ENCODE measurements at regions not wholly inside any gene's neighbourhood (a gene's known extent, or its start where the extent isn't known, plus 50 kb on each side); places are given as distances from the start of the nearest gene placed in this dataset.

DNA sequence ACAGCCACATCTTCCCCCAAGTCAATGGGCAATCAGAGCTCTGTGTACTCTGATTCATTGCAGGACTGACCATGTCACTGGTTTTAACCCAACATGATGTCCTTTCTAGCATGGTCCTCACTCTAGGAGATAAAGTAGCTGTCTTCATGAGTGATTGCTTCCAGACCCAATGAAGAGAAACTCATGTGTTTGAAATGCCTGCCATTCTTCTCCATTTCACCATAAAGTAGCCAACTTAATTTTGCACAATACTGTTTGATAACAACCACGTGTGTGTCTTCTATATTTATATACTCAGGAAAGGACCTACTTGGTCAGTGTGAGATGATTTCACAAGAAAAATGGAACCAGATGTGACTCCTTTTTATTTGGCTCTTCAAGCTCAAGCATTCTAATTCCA is 172.5 kb downstream of the AXIN2 start:
- Histone ChIP-seq H3K4me3 (no peak overlapping the region), H3K27me3 (ENCODE audit: insufficient read depth) (no peaks in the 10 kb centered on the region), H3K36me3 (ENCODE audit: insufficient read depth) (no peaks in the 10 kb centered on the region), H2AFZ (no peak overlapping the region), H3F3A (replicated peaks; ENCODE audit: low read depth) (no peaks in the 10 kb centered on the region), H3K27ac (ENCODE audit: low read depth) (no peak overlapping the region), H3K79me2 (replicated peaks; ENCODE audit: insufficient read depth) (no peaks in the 10 kb centered on the region), H3K4me1 (ENCODE audit: insufficient read depth) (no peaks in the 10 kb centered on the region), H3K9me2 (ENCODE audit: insufficient read depth) (peaks cover 6% of the 10 kb centered on the region; the same call in 1 of the 2 replicates), H4K20me1 (replicated peaks; ENCODE audit: insufficient read depth) (no peaks in the 10 kb centered on the region), H3K4me2 (no peak overlapping the region)
- Mint-ChIP-seq H3K4me3 (no peak overlapping the region), H3K4me1 (no peaks in the 10 kb centered on the region), H3K27ac (no peak overlapping the region), H3K9me3 (peaks cover 4% of the 10 kb centered on the region; the same call in 2 of the 3 replicates), H3K27me3 (ENCODE audit: insufficient read depth, low read depth, poor library complexity) (peaks cover 2% of the 10 kb centered on the region), H3K36me3 (ENCODE audit: low read depth) (no peaks in the 10 kb centered on the region)
- DNase-seq (ENCODE audit: low spot score) (no peak), ATAC-seq (no peak)
- TF ChIP-seq ZNF114 (CRISPR knock-in tag; IDR thresholded peaks at IDR 0.05) (no peak), ZNF331 (CRISPR knock-in tag; IDR thresholded peaks at IDR 0.05; ENCODE audit: low read depth) (no peak), JUNB (IDR thresholded peaks at IDR 0.05; ENCODE audit: unreplicated experiment) (no peak), EZH2phosphoT487 (IDR thresholded peaks at IDR 0.05; ENCODE audit: unreplicated experiment) (no peak), NANOG (IDR thresholded peaks at IDR 0.05; ENCODE audit: borderline replicate concordance) (no peak), EZH2 (IDR thresholded peaks at IDR 0.05; ENCODE audit: low read depth, unreplicated experiment) (no peak), POLR2AphosphoS5 (IDR thresholded peaks at IDR 0.05; ENCODE audit: low read depth) (no peak), CREB1 (CRISPR knock-in tag; IDR thresholded peaks at IDR 0.05; ENCODE audit: low read depth) (no peak), STAT1 (IDR thresholded peaks at IDR 0.05; ENCODE audit: unreplicated experiment) (no peak)
- TF ChIP-seq, protein P1, sequence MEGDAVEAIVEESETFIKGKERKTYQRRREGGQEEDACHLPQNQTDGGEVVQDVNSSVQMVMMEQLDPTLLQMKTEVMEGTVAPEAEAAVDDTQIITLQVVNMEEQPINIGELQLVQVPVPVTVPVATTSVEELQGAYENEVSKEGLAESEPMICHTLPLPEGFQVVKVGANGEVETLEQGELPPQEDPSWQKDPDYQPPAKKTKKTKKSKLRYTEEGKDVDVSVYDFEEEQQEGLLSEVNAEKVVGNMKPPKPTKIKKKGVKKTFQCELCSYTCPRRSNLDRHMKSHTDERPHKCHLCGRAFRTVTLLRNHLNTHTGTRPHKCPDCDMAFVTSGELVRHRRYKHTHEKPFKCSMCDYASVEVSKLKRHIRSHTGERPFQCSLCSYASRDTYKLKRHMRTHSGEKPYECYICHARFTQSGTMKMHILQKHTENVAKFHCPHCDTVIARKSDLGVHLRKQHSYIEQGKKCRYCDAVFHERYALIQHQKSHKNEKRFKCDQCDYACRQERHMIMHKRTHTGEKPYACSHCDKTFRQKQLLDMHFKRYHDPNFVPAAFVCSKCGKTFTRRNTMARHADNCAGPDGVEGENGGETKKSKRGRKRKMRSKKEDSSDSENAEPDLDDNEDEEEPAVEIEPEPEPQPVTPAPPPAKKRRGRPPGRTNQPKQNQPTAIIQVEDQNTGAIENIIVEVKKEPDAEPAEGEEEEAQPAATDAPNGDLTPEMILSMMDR (conservative IDR thresholded peaks at IDR 0.05; ENCODE audit: low read depth in 2 of 2): no peak
- TF ChIP-seq, protein P2, sequence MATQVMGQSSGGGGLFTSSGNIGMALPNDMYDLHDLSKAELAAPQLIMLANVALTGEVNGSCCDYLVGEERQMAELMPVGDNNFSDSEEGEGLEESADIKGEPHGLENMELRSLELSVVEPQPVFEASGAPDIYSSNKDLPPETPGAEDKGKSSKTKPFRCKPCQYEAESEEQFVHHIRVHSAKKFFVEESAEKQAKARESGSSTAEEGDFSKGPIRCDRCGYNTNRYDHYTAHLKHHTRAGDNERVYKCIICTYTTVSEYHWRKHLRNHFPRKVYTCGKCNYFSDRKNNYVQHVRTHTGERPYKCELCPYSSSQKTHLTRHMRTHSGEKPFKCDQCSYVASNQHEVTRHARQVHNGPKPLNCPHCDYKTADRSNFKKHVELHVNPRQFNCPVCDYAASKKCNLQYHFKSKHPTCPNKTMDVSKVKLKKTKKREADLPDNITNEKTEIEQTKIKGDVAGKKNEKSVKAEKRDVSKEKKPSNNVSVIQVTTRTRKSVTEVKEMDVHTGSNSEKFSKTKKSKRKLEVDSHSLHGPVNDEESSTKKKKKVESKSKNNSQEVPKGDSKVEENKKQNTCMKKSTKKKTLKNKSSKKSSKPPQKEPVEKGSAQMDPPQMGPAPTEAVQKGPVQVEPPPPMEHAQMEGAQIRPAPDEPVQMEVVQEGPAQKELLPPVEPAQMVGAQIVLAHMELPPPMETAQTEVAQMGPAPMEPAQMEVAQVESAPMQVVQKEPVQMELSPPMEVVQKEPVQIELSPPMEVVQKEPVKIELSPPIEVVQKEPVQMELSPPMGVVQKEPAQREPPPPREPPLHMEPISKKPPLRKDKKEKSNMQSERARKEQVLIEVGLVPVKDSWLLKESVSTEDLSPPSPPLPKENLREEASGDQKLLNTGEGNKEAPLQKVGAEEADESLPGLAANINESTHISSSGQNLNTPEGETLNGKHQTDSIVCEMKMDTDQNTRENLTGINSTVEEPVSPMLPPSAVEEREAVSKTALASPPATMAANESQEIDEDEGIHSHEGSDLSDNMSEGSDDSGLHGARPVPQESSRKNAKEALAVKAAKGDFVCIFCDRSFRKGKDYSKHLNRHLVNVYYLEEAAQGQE (IDR thresholded peaks at IDR 0.05; ENCODE audit: unreplicated experiment): no peak
- TF ChIP-seq, protein P3, sequence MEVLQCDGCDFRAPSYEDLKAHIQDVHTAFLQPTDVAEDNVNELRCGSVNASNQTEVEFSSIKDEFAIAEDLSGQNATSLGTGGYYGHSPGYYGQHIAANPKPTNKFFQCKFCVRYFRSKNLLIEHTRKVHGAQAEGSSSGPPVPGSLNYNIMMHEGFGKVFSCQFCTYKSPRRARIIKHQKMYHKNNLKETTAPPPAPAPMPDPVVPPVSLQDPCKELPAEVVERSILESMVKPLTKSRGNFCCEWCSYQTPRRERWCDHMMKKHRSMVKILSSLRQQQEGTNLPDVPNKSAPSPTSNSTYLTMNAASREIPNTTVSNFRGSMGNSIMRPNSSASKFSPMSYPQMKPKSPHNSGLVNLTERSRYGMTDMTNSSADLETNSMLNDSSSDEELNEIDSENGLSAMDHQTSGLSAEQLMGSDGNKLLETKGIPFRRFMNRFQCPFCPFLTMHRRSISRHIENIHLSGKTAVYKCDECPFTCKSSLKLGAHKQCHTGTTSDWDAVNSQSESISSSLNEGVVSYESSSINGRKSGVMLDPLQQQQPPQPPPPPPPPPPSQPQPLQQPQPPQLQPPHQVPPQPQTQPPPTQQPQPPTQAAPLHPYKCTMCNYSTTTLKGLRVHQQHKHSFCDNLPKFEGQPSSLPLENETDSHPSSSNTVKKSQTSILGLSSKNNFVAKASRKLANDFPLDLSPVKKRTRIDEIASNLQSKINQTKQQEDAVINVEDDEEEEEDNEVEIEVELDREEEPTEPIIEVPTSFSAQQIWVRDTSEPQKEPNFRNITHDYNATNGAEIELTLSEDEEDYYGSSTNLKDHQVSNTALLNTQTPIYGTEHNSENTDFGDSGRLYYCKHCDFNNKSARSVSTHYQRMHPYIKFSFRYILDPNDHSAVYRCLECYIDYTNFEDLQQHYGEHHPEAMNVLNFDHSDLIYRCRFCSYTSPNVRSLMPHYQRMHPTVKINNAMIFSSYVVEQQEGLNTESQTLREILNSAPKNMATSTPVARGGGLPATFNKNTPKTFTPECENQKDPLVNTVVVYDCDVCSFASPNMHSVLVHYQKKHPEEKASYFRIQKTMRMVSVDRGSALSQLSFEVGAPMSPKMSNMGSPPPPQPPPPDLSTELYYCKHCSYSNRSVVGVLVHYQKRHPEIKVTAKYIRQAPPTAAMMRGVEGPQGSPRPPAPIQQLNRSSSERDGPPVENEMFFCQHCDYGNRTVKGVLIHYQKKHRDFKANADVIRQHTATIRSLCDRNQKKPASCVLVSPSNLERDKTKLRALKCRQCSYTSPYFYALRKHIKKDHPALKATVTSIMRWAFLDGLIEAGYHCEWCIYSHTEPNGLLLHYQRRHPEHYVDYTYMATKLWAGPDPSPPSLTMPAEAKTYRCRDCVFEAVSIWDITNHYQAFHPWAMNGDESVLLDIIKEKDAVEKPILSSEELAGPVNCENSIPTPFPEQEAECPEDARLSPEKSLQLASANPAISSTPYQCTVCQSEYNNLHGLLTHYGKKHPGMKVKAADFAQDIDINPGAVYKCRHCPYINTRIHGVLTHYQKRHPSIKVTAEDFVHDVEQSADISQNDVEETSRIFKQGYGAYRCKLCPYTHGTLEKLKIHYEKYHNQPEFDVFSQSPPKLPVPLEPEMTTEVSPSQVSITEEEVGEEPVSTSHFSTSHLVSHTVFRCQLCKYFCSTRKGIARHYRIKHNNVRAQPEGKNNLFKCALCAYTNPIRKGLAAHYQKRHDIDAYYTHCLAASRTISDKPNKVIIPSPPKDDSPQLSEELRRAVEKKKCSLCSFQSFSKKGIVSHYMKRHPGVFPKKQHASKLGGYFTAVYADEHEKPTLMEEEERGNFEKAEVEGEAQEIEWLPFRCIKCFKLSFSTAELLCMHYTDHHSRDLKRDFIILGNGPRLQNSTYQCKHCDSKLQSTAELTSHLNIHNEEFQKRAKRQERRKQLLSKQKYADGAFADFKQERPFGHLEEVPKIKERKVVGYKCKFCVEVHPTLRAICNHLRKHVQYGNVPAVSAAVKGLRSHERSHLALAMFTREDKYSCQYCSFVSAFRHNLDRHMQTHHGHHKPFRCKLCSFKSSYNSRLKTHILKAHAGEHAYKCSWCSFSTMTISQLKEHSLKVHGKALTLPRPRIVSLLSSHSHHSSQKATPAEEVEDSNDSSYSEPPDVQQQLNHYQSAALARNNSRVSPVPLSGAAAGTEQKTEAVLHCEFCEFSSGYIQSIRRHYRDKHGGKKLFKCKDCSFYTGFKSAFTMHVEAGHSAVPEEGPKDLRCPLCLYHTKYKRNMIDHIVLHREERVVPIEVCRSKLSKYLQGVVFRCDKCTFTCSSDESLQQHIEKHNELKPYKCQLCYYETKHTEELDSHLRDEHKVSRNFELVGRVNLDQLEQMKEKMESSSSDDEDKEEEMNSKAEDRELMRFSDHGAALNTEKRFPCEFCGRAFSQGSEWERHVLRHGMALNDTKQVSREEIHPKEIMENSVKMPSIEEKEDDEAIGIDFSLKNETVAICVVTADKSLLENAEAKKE (CRISPR knock-in tag; IDR thresholded peaks at IDR 0.05): no peak
- TF ChIP-seq, protein P4, sequence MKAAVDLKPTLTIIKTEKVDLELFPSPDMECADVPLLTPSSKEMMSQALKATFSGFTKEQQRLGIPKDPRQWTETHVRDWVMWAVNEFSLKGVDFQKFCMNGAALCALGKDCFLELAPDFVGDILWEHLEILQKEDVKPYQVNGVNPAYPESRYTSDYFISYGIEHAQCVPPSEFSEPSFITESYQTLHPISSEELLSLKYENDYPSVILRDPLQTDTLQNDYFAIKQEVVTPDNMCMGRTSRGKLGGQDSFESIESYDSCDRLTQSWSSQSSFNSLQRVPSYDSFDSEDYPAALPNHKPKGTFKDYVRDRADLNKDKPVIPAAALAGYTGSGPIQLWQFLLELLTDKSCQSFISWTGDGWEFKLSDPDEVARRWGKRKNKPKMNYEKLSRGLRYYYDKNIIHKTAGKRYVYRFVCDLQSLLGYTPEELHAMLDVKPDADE (IDR thresholded peaks at IDR 0.05): no peak
